Loucy (cell line): ENCODE measurements at regions not wholly inside any gene's neighbourhood (a gene's known extent, or its start where the extent isn't known, plus 50 kb on each side); places are given as distances from the start of the nearest gene placed in this dataset.

Experiments used
- CTCF ChIP-seq: fragments of 200-600 bp; sonication (generic); conservative IDR thresholded peaks from 2 replicates; pipeline ENCODE4 v1.5.1; 2014; ENCODE audit warnings: mild to moderate bottlenecking, antibody characterized with exemption, low read length
- EZH2phosphoT487 ChIP-seq: fragments of 200-600 bp; IDR thresholded peaks from 2 replicates; pipeline ENCODE4 v1.6.1; 2018; ENCODE audit warnings: antibody characterized with exemption, mild to moderate bottlenecking, moderate library complexity, borderline replicate concordance

GRCh38 chr15:96693990-96694517 lies 363.6 kb downstream of the NR2F2 start:
- TF ChIP-seq CTCF, result no peak
- no peak for TF ChIP-seq EZH2phosphoT487
